ENCODE measurements at regions not wholly inside any gene's neighbourhood (a gene's known extent, or its start where the extent isn't known, plus 50 kb on each side); places are given as distances from the start of the nearest gene placed in this dataset.
"Not testable (repeated sequence)": the region's sequence is repeated elsewhere in the genome, so short reads cannot be mapped to it uniquely, and the experiment has no call there.

DNA sequence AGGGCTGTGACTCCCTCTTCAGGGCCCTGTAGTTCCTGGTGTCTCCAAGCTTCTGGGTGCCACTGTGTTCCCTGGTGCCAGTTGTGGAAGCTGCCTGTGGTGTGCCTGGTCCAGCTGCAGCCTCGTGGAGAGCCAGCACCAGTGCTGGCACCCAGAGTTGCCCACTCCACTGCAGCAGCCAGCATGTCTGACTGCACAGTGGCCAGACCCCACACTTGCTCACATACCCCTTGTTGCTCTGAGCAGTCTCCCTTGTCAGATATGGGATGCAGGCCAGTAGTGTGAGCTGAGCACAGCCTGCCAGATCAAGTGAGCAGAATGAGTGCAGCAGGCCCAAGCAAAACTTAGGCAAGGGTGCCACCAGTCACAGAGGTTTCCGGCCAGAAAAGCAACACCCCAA, 108.6 kb downstream of the ZMAT1 start:
- DNase-seq (ENCODE audit: low spot score): no peak

GRCh38 chrX:101817739-101818138, 114.1 kb downstream of the ZMAT1 start:
- not testable (repeated sequence) for DNase-seq (ENCODE audit: low spot score)

GRCh38 chrX:101813200-101813599, 118.6 kb downstream of the ZMAT1 start:
- no peak for DNase-seq (ENCODE audit: low spot score)

GRCh38 chrX:101803451-101803850, 128.4 kb downstream of the ZMAT1 start:
- no peak for DNase-seq (ENCODE audit: low spot score)

GRCh38 chrX:101799387-101799786, 132.4 kb downstream of the ZMAT1 start:
- peak; percentile 51 for DNase-seq (ENCODE audit: low spot score)

- no peak for DNase-seq (ENCODE audit: low spot score)
Measured at GRCh38 chrX:101787934-101788333, 128.3 kb upstream of the ARMCX2 start.

- DNase-seq (ENCODE audit: low spot score): no peak
Measured at GRCh38 chrX:101785142-101785541, 125.5 kb upstream of the ARMCX2 start.

GRCh38 chrX:101780421-101780820, 120.8 kb upstream of the ARMCX2 start:
- DNase-seq (ENCODE audit: low spot score): not testable (repeated sequence)

DNA sequence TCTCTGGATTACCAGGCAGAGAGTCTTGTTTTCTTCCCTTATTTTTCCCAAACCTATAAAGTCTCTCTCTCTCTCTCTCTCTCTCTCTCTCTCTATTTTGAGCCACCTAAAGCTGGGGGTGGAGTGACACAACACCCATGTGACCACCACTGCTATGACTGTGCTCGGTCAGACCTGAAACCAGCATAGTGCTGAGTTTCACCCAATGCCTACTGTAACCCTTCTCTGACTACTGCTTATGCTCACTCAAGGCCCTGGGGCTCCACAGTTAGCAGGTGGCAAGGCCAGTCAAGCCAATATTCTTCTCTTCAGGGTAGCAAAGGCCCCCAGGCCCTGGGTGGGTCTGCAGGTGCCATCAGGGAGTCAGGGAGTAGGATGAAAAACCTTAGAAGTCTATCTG, 114.7 kb upstream of the ARMCX2 start:
- no peak for DNase-seq (ENCODE audit: low spot score)

- DNase-seq (ENCODE audit: low spot score): no peak
Measured at GRCh38 chrX:101764538-101764937, 104.9 kb upstream of the ARMCX2 start.

- DNase-seq (ENCODE audit: low spot score): peak; percentile 2
Measured at GRCh38 chrX:101759000-101759399, 99.3 kb upstream of the ARMCX2 start.

DNA sequence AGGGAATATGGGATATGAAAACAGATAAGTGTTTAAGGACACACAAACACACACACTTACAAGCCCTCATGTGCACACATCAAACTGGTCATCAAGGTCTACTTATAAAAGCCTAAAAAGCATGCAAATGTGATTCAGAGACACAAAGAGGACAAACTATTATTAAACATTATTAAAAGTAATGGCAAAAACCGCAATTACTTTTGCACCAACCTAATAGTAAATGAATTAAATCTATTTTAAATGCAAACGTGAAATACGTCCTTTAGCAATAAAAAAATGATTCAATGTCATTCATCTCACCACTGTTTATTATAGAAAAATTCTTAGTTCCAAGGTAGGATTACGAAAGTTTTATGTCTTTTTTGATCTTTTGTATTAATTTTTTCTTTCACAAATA, 91.1 kb upstream of the ARMCX2 start:
- no peak for DNase-seq (ENCODE audit: low spot score)

DNA sequence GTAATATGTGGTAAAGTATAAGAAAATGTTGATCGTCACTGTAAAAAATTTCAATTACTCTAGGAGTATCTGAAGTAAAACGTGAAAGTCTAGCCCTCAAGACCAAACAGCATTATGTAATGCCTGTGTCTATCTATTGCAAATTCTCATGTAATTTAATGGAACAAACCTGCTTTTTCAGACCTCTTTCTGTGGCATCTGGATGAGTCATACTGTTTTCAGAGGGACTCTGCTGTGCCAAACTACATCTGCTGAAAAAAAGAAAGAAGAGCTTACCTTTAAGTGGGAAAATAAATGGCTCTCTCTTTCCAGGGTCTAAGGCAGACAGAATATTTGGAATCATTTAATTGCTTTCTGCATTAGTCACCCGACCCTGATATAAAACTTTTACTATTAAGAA, 89.8 kb upstream of the ARMCX2 start:
- DNase-seq (ENCODE audit: low spot score): no peak

DNA sequence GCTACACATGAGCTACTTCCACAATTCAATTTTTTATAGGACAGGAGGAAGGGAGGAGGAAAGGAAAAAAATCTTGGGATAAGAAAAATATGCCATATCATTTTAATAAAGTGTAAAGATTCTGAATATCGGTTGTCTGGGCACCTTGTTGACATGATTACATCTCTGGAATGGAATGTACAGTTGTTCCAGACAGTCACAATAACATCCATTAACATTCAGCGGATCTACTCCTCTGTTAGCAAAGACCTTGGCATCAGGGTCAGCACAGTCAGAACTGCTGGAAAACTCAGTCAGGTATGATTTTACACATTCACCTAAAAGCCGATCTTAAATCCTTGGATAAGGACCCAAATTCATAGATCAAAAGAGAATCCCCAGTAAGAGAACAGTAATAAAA, 85.4 kb upstream of the ARMCX2 start:
- no peak for DNase-seq (ENCODE audit: low spot score)

DNA sequence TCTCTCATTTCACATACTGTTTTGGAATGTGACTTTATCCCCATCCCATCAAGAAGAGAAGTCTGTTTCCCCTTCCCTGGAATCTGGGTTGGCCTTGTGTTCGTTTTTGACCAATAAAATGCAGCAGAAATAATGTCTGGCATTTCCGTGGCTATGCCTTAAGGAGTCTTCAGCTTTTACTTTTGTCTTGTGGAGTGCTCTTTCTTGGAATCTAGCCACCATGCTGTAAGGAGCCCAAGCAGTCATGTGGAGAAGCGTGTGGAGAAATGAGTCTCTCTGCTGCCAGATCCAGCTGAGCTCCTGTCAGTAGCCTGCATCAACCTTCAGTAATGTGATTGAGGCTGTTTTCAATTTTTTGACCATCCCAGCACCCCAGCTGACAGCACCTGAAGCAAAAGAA, 84.4 kb upstream of the ARMCX2 start:
- no peak for DNase-seq (ENCODE audit: low spot score)

- DNase-seq (ENCODE audit: low spot score): no peak
Measured at GRCh38 chrX:101740642-101741041, 81.0 kb upstream of the ARMCX2 start.

- DNase-seq (ENCODE audit: low spot score): not testable (repeated sequence)
Measured at GRCh38 chrX:101738867-101739266, 79.2 kb upstream of the ARMCX2 start.

- not testable (repeated sequence) for DNase-seq (ENCODE audit: low spot score)
Measured at GRCh38 chrX:101738411-101738810, 78.8 kb upstream of the ARMCX2 start.

DNA sequence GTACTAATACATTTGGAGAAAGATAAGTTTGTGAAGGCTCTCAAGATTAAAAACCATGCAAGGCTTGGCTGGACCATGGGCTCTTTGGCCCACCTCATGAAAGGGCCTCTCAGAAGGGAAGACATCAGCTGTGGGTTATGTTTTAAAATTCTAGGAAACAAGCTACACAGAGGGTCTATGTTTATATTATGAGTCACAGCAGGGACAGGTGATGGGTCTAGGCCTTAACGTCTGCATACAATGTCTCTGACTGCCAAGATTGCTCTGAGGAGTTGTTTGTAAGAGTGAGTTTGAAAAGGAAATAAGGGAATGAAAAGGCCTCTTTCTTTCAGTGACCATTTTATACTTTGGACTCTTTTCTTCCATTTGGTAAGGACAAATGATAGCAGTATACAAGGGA, 77.0 kb upstream of the ARMCX2 start:
- no peak for DNase-seq (ENCODE audit: low spot score)

- DNase-seq (ENCODE audit: low spot score): no peak
Measured at GRCh38 chrX:101732870-101733269, 73.2 kb upstream of the ARMCX2 start.

DNA sequence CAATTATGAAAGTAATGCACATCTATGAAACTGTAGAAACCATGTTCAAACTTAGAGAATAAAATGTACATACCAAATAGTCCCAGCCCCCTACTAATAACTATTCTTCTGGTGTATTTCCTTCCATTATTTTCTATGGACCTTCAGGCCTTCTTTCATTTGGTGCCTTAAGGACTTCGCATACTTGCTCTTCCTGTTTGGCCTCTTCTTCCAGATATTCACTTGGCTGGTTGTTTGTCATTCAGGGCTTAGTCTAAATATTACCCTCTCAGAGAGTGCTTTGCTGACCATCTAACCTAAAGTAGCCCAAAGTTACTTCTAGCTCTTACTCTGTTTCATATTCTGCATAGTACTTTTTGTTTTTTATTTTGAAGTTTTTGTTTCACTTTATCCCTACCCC, 70.3 kb upstream of the ARMCX2 start:
- no peak for DNase-seq (ENCODE audit: low spot score)

All from germinal center (tissue), 1 donor.